ENCODE measurements at regions not wholly inside any gene's neighbourhood (a gene's known extent, or its start where the extent isn't known, plus 50 kb on each side); places are given as distances from the start of the nearest gene placed in this dataset.

GRCh38 chr12:66836623-66837310 is 157.9 kb upstream of the GRIP1 start:
- in situ Hi-C loops (cut with HindIII; ENCODE audit: extremely low pct_ligation_motif_present, low pct_unique_long_range_greater_than_20kb) (no loop called here), intact Hi-C loops (cut with micrococcal nuclease; ENCODE audit: unreplicated experiment) (no loop called here)
- no peak overlapping the region for H3K4me2 ChIP-seq (ENCODE audit: low read depth, low read length)
- no peak overlapping the region for H2AFZ ChIP-seq (ENCODE audit: low read length)
- H3K4me1 ChIP-seq (ENCODE audit: insufficient read depth, low read length): no peaks in the 10 kb centered on the region
- H3K36me3 ChIP-seq (replicated peaks in 1 of 2; ENCODE audit: control insufficient read depth in 1 of 2, insufficient read depth in 2 of 2, low read length in 2 of 2): no peaks in the 10 kb centered on the region
- H4K20me1 ChIP-seq (ENCODE audit: insufficient read depth, low read length): no peaks in the 10 kb centered on the region
- WGBS (ENCODE audit: low lambda C conversion rate): 0% methylated on average over 1 of the region's 1 CpG
- H3K9me3 ChIP-seq (ENCODE audit: low read length): no peaks in the 10 kb centered on the region
- BruUV-seq (replicated peaks): no TSS peak
- no peak for ATAC-seq
- H3K79me2 ChIP-seq (ENCODE audit: insufficient read depth, low read length): no peaks in the 10 kb centered on the region
- no peak overlapping the region for H3K4me3 ChIP-seq (replicated peaks in 1 of 3; ENCODE audit: insufficient read depth in 1 of 3, low read depth in 2 of 3, low read length in 3 of 3)
- H3K27ac ChIP-seq (ENCODE audit: extremely low read length, insufficient read depth, low read length): no peak overlapping the region
- TF ChIP-seq, protein P1, sequence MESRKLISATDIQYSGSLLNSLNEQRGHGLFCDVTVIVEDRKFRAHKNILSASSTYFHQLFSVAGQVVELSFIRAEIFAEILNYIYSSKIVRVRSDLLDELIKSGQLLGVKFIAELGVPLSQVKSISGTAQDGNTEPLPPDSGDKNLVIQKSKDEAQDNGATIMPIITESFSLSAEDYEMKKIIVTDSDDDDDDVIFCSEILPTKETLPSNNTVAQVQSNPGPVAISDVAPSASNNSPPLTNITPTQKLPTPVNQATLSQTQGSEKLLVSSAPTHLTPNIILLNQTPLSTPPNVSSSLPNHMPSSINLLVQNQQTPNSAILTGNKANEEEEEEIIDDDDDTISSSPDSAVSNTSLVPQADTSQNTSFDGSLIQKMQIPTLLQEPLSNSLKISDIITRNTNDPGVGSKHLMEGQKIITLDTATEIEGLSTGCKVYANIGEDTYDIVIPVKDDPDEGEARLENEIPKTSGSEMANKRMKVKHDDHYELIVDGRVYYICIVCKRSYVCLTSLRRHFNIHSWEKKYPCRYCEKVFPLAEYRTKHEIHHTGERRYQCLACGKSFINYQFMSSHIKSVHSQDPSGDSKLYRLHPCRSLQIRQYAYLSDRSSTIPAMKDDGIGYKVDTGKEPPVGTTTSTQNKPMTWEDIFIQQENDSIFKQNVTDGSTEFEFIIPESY (CRISPR knock-in tag; IDR thresholded peaks at IDR 0.05): no peak
- TF ChIP-seq PAF1 (CRISPR knock-in tag; IDR thresholded peaks at IDR 0.05) (no peak), ZNF546 (CRISPR knock-in tag; conservative IDR thresholded peaks at IDR 0.05) (no peak)
- ChIA-PET CTCF (ENCODE audit: low intra/inter-chr PET ratio, low total read pairs) (no interaction called here), POLR2A (no interaction called here)
- no peaks in the 10 kb centered on the region for H3K27me3 ChIP-seq (ENCODE audit: control insufficient read depth in 1 of 2, insufficient read depth in 2 of 2, low read length in 2 of 2)
- DNase-seq (ENCODE audit: low spot score): no peak
- FAIRE-seq: no peak
- H3K9ac ChIP-seq (ENCODE audit: insufficient read depth, low read depth, low read length): no peak overlapping the region

- no peak for DNase-seq (ENCODE audit: low spot score)
- H3K9ac ChIP-seq (ENCODE audit: insufficient read depth, low read depth, low read length): no peak overlapping the region
- no peaks in the 10 kb centered on the region for H3K9me3 ChIP-seq (ENCODE audit: low read length)
- H3K36me3 ChIP-seq (replicated peaks in 1 of 2; ENCODE audit: control insufficient read depth in 1 of 2, insufficient read depth in 2 of 2, low read length in 2 of 2): no peaks in the 10 kb centered on the region
- H2AFZ ChIP-seq (ENCODE audit: low read length): no peak overlapping the region
- ChIA-PET POLR2A (no interaction called here), CTCF (ENCODE audit: low intra/inter-chr PET ratio, low total read pairs) (no interaction called here)
- BruUV-seq (replicated peaks): no TSS peak
- intact Hi-C loops (cut with micrococcal nuclease; ENCODE audit: unreplicated experiment): no loop called here
- ATAC-seq: no peak
- in situ Hi-C loops (cut with HindIII; ENCODE audit: extremely low pct_ligation_motif_present, low pct_unique_long_range_greater_than_20kb): no loop called here
- no peak for FAIRE-seq
- no peak overlapping the region for H3K27ac ChIP-seq (ENCODE audit: extremely low read length, insufficient read depth, low read length)
- no peaks in the 10 kb centered on the region for H3K4me1 ChIP-seq (ENCODE audit: insufficient read depth, low read length)
- H3K27me3 ChIP-seq (ENCODE audit: control insufficient read depth in 1 of 2, insufficient read depth in 2 of 2, low read length in 2 of 2): no peaks in the 10 kb centered on the region
- 0% methylated on average over 1 of the region's 1 CpG for WGBS (ENCODE audit: low lambda C conversion rate)
- no peak overlapping the region for H3K4me2 ChIP-seq (ENCODE audit: low read depth, low read length)
- no peaks in the 10 kb centered on the region for H4K20me1 ChIP-seq (ENCODE audit: insufficient read depth, low read length)
- no peaks in the 10 kb centered on the region for H3K79me2 ChIP-seq (ENCODE audit: insufficient read depth, low read length)
- no peak overlapping the region for H3K4me3 ChIP-seq (replicated peaks in 1 of 3; ENCODE audit: insufficient read depth in 1 of 3, low read depth in 2 of 3, low read length in 3 of 3)
- TF ChIP-seq ZMYM3 (CRISPR knock-in tag; IDR thresholded peaks at IDR 0.05): no peak
- no peak for TF ChIP-seq ZKSCAN1 (IDR thresholded peaks at IDR 0.05; ENCODE audit: low read length)
- no peak for TF ChIP-seq ZNF501 (CRISPR knock-in tag; IDR thresholded peaks at IDR 0.05)
- TF ChIP-seq ETV6 (CRISPR knock-in tag; conservative IDR thresholded peaks at IDR 0.05): no peak
- no peak for TF ChIP-seq ZNF768 (CRISPR knock-in tag; IDR thresholded peaks at IDR 0.05)
- TF ChIP-seq ARNT (IDR thresholded peaks at IDR 0.05): no peak
- no peak for TF ChIP-seq GMEB1 (CRISPR knock-in tag; IDR thresholded peaks at IDR 0.05; ENCODE audit: borderline replicate concordance)
- TF ChIP-seq TOE1 (CRISPR knock-in tag; IDR thresholded peaks at IDR 0.05): no peak
- no peak for TF ChIP-seq NFKBIZ (CRISPR knock-in tag; IDR thresholded peaks at IDR 0.05)
- no peak for TF ChIP-seq ZNF12 (CRISPR knock-in tag; IDR thresholded peaks at IDR 0.05)
- no peak for TF ChIP-seq ZNF570 (CRISPR knock-in tag; IDR thresholded peaks at IDR 0.05; ENCODE audit: borderline replicate concordance)
- no peak for TF ChIP-seq ONECUT2 (CRISPR knock-in tag; IDR thresholded peaks at IDR 0.05)
Measured at GRCh38 chr12:66837311-66837627, 158.4 kb upstream of the GRIP1 start.

Data from HepG2 (cell line).